Liver (tissue), 8 donors: ENCODE measurements at regions not wholly inside any gene's neighbourhood (a gene's known extent, or its start where the extent isn't known, plus 50 kb on each side); places are given as distances from the start of the nearest gene placed in this dataset.

Experiments used
- DNase-seq: peaks from one replicate; pipeline ENCODE4 v3.0.0-alpha.2; 2017; ENCODE audit warnings: low spot score
- H3K27ac ChIP-seq, 2 donors: one replicate each; pipeline ENCODE4 v1.7.0; 2013; ENCODE audit warnings: inconsistent platforms in 2 of 2, low read length in 2 of 2, control low read depth in 1 of 2, low read depth in 1 of 2, mild to moderate bottlenecking in 1 of 2
- H3K27me3 ChIP-seq, 4 donors: one replicate each; pipeline versions ENCODE4 v1.6.1 to v1.7.0; 2013; ENCODE audit warnings: low read length in 3 of 4, inconsistent platforms in 1 of 4, mild to moderate bottlenecking in 1 of 4, moderate library complexity in 1 of 4; ENCODE audit not compliant: control insufficient read depth in 4 of 4, insufficient read depth in 4 of 4
- H3K36me3 ChIP-seq, 4 donors: one replicate each; pipeline versions ENCODE4 v1.6.1 to v1.7.0; 2013; ENCODE audit warnings: low read length in 3 of 4, mild to moderate bottlenecking in 3 of 4, low read depth in 1 of 4, moderate library complexity in 1 of 4; ENCODE audit not compliant: control insufficient read depth in 4 of 4, insufficient read depth in 3 of 4
- H3K4me1 ChIP-seq, 4 donors: one replicate each; pipeline versions ENCODE4 v1.6.1 to v1.7.0; 2013; ENCODE audit warnings: low read length in 3 of 4, mild to moderate bottlenecking in 3 of 4, moderate library complexity in 1 of 4; ENCODE audit not compliant: control insufficient read depth in 4 of 4, insufficient read depth in 4 of 4
- H3K4me3 ChIP-seq, 3 donors: one replicate each; pipeline versions ENCODE4 v1.6.1 to v1.7.0; 2013; ENCODE audit warnings: low read length in 3 of 3, control low read depth in 1 of 3, low read depth in 1 of 3, mild to moderate bottlenecking in 1 of 3
- H3K9ac ChIP-seq, 2 donors: one replicate each; pipeline ENCODE4 v1.7.0; 2013; ENCODE audit warnings: low read length in 2 of 2, mild to moderate bottlenecking in 2 of 2, moderate library complexity in 2 of 2, control low read depth in 1 of 2, low read depth in 1 of 2
- H3K9me3 ChIP-seq, 4 donors: one replicate each; pipeline versions ENCODE4 v1.6.1 to v1.7.0; 2013; ENCODE audit warnings: low read length in 3 of 4; ENCODE audit not compliant: control insufficient read depth in 4 of 4
- ATF3 ChIP-seq: IDR thresholded peaks from 2 replicates; pipeline ENCODE4 v1.6.1; 2016; ENCODE audit warnings: antibody characterized with exemption
- CTCF ChIP-seq: fragments of 150-350 bp; IDR thresholded peaks from 2 replicates; pipeline ENCODE4 v1.5.1; 2017; ENCODE audit warnings: improper control_type of control experiment, low read depth, low read length; ENCODE audit not compliant: missing input control
- EGR1 ChIP-seq, 2 donors: IDR thresholded peaks; 2 replicates each; pipeline ENCODE4 v1.6.1; 2016 to 2018; ENCODE audit warnings: antibody characterized with exemption in 2 of 2, low read depth in 2 of 2
- FOXA1 ChIP-seq: IDR thresholded peaks from 2 replicates; pipeline ENCODE4 v1.6.1; 2016; ENCODE audit warnings: antibody characterized with exemption
- GABPA ChIP-seq, 2 donors: IDR thresholded peaks in 1 of 2; conservative IDR thresholded peaks in 1 of 2; 2 replicates each; pipeline ENCODE4 v1.6.1; 2016; ENCODE audit warnings: antibody characterized with exemption in 2 of 2, mild to moderate bottlenecking in 1 of 2, moderate library complexity in 1 of 2
- HNF4A ChIP-seq, 2 donors: conservative IDR thresholded peaks; 2 replicates each; pipeline ENCODE4 v1.6.1; 2016; ENCODE audit warnings: antibody characterized with exemption in 2 of 2, mild to moderate bottlenecking in 2 of 2
- HNF4G ChIP-seq: IDR thresholded peaks from 2 replicates; pipeline ENCODE4 v1.6.1; 2016; ENCODE audit warnings: antibody characterized with exemption
- JUND ChIP-seq, 2 donors: IDR thresholded peaks; 2 replicates each; pipeline ENCODE4 v1.6.1; 2016; ENCODE audit warnings: antibody characterized with exemption in 2 of 2
- MAX ChIP-seq: IDR thresholded peaks from 2 replicates; pipeline ENCODE4 v1.6.1; 2016; ENCODE audit warnings: antibody characterized with exemption
- NR2F2 ChIP-seq: IDR thresholded peaks from 2 replicates; pipeline ENCODE4 v1.6.1; 2016; ENCODE audit warnings: antibody characterized with exemption
- REST ChIP-seq: IDR thresholded peaks from 2 replicates; pipeline ENCODE4 v1.6.1; 2016; ENCODE audit warnings: antibody characterized with exemption, mild to moderate bottlenecking
- RXRA ChIP-seq, 2 donors: IDR thresholded peaks; 2 replicates each; pipeline ENCODE4 v1.6.1; 2017 to 2018; ENCODE audit warnings: antibody characterized with exemption in 2 of 2, mild to moderate bottlenecking in 1 of 2
- SP1 ChIP-seq: IDR thresholded peaks from 2 replicates; pipeline ENCODE4 v1.6.1; 2018; ENCODE audit warnings: antibody characterized with exemption, mild to moderate bottlenecking
- TAF1 ChIP-seq: conservative IDR thresholded peaks from 2 replicates; pipeline ENCODE4 v1.6.1; 2016; ENCODE audit warnings: antibody characterized with exemption, mild to moderate bottlenecking
- YY1 ChIP-seq: IDR thresholded peaks from 2 replicates; pipeline ENCODE4 v1.6.1; 2016; ENCODE audit warnings: antibody characterized with exemption, mild to moderate bottlenecking
- ZBTB33 ChIP-seq: IDR thresholded peaks from 2 replicates; pipeline ENCODE4 v1.6.1; 2016; ENCODE audit warnings: antibody characterized with exemption
- WGBS: extraction: QIAGEN DNeasy Blood & Tissue Kit; methylation state at CpG from one replicate; pipeline ENCODE4 v1.1.7; 2013; 5-methylcytosine and 5-hydroxymethylcytosine counted together
- donor health status: healthy.
- donor health status: healthy.
- donor health status: healthy.
- donor health status: healthy.
- donor health status: healthy.

- H3K4me3 ChIP-seq: no peak overlapping the region
- no peaks in the 10 kb centered on the region for H3K4me1 ChIP-seq
- no peak for DNase-seq
- no peaks in the 10 kb centered on the region for H3K27me3 ChIP-seq
- TF ChIP-seq TAF1 (no peak), ATF3 (no peak), JUND (IDR thresholded peaks at IDR 0.05) (no peak), YY1 (no peak)
- WGBS: 82% methylated on average over 6 of the region's 6 CpGs
- H3K9ac ChIP-seq: no peak overlapping the region
- no peak overlapping the region for H3K27ac ChIP-seq
- H3K36me3 ChIP-seq: no peaks in the 10 kb centered on the region
- H3K9me3 ChIP-seq: no peaks in the 10 kb centered on the region
These were observed 91.1 kb upstream of the NOL4 start for GRCh38 chr18:34315591-34316352.

GRCh38 chr18:34320267-34320666, 95.6 kb upstream of the NOL4 start:
- no peak overlapping the region for H3K27ac ChIP-seq
- no peak for DNase-seq
- no peak overlapping the region for H3K9ac ChIP-seq
- no peaks in the 10 kb centered on the region for H3K4me1 ChIP-seq
- no peaks in the 10 kb centered on the region for H3K27me3 ChIP-seq
- no peaks in the 10 kb centered on the region for H3K36me3 ChIP-seq
- no peak overlapping the region for H3K4me3 ChIP-seq
- no peaks in the 10 kb centered on the region for H3K9me3 ChIP-seq
- TF ChIP-seq TAF1 (no peak), GABPA (IDR thresholded peaks at IDR 0.05 in 1 of 2, conservative IDR thresholded peaks at IDR 0.05 in 1 of 2) (no peak), CTCF (no peak), MAX (no peak), REST (no peak), JUND (IDR thresholded peaks at IDR 0.05) (no peak), EGR1 (IDR thresholded peaks at IDR 0.05; ENCODE audit: low read depth in 2 of 2) (no peak), RXRA (IDR thresholded peaks at IDR 0.05) (no peak), ZBTB33 (no peak), YY1 (no peak), SP1 (no peak), NR2F2 (no peak), FOXA1 (no peak), HNF4A (conservative IDR thresholded peaks at IDR 0.05) (no peak), HNF4G (no peak)
- WGBS: 84% methylated on average over 2 of the region's 2 CpGs
